ENCODE measurements at regions not wholly inside any gene's neighbourhood (a gene's known extent, or its start where the extent isn't known, plus 50 kb on each side); places are given as distances from the start of the nearest gene placed in this dataset.

DNA sequence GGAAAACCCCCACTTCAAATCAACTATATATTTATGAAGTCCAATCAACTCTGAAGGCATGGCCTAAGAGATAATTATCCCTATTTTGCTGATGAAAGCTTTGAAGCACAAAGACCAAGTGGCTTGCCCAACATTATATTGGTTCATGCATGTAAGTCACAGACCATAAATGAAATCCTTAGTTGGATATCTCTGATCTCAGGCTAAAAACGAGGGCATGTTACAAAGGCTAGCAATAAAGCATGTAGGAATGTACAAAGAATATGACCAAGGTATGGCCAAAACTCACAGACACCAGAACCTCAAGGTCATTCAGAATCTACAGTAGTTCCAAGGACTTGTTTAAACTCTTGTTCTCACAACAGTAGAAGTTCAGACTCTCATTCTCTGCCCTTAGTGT, 100.2 kb upstream of the SESN3 start:
- no peak for TF ChIP-seq SNAI2 (CRISPR knock-in tag; IDR thresholded peaks at IDR 0.05)
- TF ChIP-seq, protein P1, sequence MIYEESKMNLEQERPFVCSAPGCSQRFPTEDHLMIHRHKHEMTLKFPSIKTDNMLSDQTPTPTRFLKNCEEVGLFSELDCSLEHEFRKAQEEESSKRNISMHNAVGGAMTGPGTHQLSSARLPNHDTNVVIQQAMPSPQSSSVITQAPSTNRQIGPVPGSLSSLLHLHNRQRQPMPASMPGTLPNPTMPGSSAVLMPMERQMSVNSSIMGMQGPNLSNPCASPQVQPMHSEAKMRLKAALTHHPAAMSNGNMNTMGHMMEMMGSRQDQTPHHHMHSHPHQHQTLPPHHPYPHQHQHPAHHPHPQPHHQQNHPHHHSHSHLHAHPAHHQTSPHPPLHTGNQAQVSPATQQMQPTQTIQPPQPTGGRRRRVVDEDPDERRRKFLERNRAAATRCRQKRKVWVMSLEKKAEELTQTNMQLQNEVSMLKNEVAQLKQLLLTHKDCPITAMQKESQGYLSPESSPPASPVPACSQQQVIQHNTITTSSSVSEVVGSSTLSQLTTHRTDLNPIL (CRISPR knock-in tag; IDR thresholded peaks at IDR 0.05; ENCODE audit: low read depth): no peak
- TF ChIP-seq BACH2 (CRISPR knock-in tag; IDR thresholded peaks at IDR 0.05; ENCODE audit: borderline replicate concordance): no peak
- TF ChIP-seq ZFP30 (CRISPR knock-in tag; IDR thresholded peaks at IDR 0.05): no peak
- TF ChIP-seq, protein P2, sequence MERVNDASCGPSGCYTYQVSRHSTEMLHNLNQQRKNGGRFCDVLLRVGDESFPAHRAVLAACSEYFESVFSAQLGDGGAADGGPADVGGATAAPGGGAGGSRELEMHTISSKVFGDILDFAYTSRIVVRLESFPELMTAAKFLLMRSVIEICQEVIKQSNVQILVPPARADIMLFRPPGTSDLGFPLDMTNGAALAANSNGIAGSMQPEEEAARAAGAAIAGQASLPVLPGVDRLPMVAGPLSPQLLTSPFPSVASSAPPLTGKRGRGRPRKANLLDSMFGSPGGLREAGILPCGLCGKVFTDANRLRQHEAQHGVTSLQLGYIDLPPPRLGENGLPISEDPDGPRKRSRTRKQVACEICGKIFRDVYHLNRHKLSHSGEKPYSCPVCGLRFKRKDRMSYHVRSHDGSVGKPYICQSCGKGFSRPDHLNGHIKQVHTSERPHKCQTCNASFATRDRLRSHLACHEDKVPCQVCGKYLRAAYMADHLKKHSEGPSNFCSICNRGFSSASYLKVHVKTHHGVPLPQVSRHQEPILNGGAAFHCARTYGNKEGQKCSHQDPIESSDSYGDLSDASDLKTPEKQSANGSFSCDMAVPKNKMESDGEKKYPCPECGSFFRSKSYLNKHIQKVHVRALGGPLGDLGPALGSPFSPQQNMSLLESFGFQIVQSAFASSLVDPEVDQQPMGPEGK (CRISPR knock-in tag; IDR thresholded peaks at IDR 0.05; ENCODE audit: borderline replicate concordance): no peak
- TF ChIP-seq POU6F1 (CRISPR knock-in tag; IDR thresholded peaks at IDR 0.05; ENCODE audit: borderline replicate concordance, low read depth): no peak
- TF ChIP-seq PPARA (CRISPR knock-in tag; IDR thresholded peaks at IDR 0.05; ENCODE audit: borderline replicate concordance): no peak
- no peak for TF ChIP-seq RARB (CRISPR knock-in tag; IDR thresholded peaks at IDR 0.05)
- TF ChIP-seq ISL1 (CRISPR knock-in tag; IDR thresholded peaks at IDR 0.05): no peak
- TF ChIP-seq TCF4 (CRISPR knock-in tag; IDR thresholded peaks at IDR 0.05; ENCODE audit: borderline replicate concordance): no peak
- no peak for TF ChIP-seq ESRRG (CRISPR knock-in tag; IDR thresholded peaks at IDR 0.05)
- TF ChIP-seq TOX (CRISPR knock-in tag; IDR thresholded peaks at IDR 0.05; ENCODE audit: borderline replicate concordance): no peak
- TF ChIP-seq, protein P3, sequence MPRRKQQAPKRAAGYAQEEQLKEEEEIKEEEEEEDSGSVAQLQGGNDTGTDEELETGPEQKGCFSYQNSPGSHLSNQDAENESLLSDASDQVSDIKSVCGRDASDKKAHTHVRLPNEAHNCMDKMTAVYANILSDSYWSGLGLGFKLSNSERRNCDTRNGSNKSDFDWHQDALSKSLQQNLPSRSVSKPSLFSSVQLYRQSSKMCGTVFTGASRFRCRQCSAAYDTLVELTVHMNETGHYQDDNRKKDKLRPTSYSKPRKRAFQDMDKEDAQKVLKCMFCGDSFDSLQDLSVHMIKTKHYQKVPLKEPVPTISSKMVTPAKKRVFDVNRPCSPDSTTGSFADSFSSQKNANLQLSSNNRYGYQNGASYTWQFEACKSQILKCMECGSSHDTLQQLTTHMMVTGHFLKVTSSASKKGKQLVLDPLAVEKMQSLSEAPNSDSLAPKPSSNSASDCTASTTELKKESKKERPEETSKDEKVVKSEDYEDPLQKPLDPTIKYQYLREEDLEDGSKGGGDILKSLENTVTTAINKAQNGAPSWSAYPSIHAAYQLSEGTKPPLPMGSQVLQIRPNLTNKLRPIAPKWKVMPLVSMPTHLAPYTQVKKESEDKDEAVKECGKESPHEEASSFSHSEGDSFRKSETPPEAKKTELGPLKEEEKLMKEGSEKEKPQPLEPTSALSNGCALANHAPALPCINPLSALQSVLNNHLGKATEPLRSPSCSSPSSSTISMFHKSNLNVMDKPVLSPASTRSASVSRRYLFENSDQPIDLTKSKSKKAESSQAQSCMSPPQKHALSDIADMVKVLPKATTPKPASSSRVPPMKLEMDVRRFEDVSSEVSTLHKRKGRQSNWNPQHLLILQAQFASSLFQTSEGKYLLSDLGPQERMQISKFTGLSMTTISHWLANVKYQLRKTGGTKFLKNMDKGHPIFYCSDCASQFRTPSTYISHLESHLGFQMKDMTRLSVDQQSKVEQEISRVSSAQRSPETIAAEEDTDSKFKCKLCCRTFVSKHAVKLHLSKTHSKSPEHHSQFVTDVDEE (CRISPR knock-in tag; IDR thresholded peaks at IDR 0.05): no peak
- no peak for ATAC-seq

- no peak for ATAC-seq
- TF ChIP-seq TOX (CRISPR knock-in tag; IDR thresholded peaks at IDR 0.05; ENCODE audit: borderline replicate concordance) (no peak), ZFP30 (CRISPR knock-in tag; IDR thresholded peaks at IDR 0.05) (no peak), ESRRG (CRISPR knock-in tag; IDR thresholded peaks at IDR 0.05) (no peak)
- TF ChIP-seq, protein P1 (CRISPR knock-in tag; IDR thresholded peaks at IDR 0.05; ENCODE audit: low read depth): no peak
Measured at GRCh38 chr11:95330302-95330701, 99.3 kb upstream of the SESN3 start.

- no peak for TF ChIP-seq PPARA (CRISPR knock-in tag; IDR thresholded peaks at IDR 0.05; ENCODE audit: borderline replicate concordance)
- no peak for TF ChIP-seq TOX (CRISPR knock-in tag; IDR thresholded peaks at IDR 0.05; ENCODE audit: borderline replicate concordance)
- no peak for TF ChIP-seq ARNTL (CRISPR knock-in tag; IDR thresholded peaks at IDR 0.05; ENCODE audit: borderline replicate concordance, low read depth)
- TF ChIP-seq TCF4 (CRISPR knock-in tag; IDR thresholded peaks at IDR 0.05; ENCODE audit: borderline replicate concordance): no peak
- TF ChIP-seq, protein P1 (CRISPR knock-in tag; IDR thresholded peaks at IDR 0.05; ENCODE audit: low read depth): no peak
- no peak for TF ChIP-seq BACH2 (CRISPR knock-in tag; IDR thresholded peaks at IDR 0.05; ENCODE audit: borderline replicate concordance)
- no peak for ATAC-seq
Measured at GRCh38 chr11:95327273-95327948, 96.4 kb upstream of the SESN3 start.

DNA sequence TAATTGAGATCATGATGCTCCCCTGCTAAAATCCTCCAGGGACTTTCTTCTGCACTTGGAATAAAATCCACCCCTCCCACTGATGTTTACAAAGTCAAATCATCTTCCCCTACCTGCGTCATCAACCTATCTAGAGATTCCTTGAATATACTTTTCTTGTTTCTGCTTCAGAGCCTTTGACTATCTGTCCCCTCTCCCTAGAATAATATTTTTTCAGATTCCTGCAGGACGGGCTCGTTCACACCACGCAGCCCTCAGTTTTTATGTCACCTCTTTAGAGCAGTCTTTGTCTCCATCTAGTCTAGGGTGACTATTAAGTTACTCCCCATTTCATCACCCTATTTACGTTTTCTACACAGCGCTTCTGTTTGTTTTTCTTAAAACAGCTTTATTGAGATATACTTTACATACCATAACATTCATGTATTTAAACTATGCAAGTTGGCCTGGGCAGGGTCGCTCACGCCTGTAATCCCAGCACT, 94.8 kb upstream of the SESN3 start:
- ATAC-seq: no peak

More for the DNA sequence above, 94.8 kb upstream of the SESN3 start:
- TF ChIP-seq ZFP30 (CRISPR knock-in tag; IDR thresholded peaks at IDR 0.05): no peak
- TF ChIP-seq TCF4 (CRISPR knock-in tag; IDR thresholded peaks at IDR 0.05; ENCODE audit: borderline replicate concordance): no peak
- TF ChIP-seq ZNF8 (CRISPR knock-in tag; IDR thresholded peaks at IDR 0.05): no peak
- no peak for TF ChIP-seq GLIS3 (CRISPR knock-in tag; IDR thresholded peaks at IDR 0.05)
- TF ChIP-seq ZFP3 (CRISPR knock-in tag; IDR thresholded peaks at IDR 0.05): no peak
- no peak for TF ChIP-seq TOX (CRISPR knock-in tag; IDR thresholded peaks at IDR 0.05; ENCODE audit: borderline replicate concordance)
- no peak for TF ChIP-seq ARNTL (CRISPR knock-in tag; IDR thresholded peaks at IDR 0.05; ENCODE audit: borderline replicate concordance, low read depth)
- TF ChIP-seq ISL1 (CRISPR knock-in tag; IDR thresholded peaks at IDR 0.05): no peak
- TF ChIP-seq CSDC2 (CRISPR knock-in tag; IDR thresholded peaks at IDR 0.05): no peak
- TF ChIP-seq, protein P2 (CRISPR knock-in tag; IDR thresholded peaks at IDR 0.05; ENCODE audit: borderline replicate concordance): no peak

Data from SK-N-SH treated with all-trans-retinoic acid at 6 μM for 48 hours (cell line).